SK-N-SH (cell line): ENCODE measurements at regions not wholly inside any gene's neighbourhood (a gene's known extent, or its start where the extent isn't known, plus 50 kb on each side); places are given as distances from the start of the nearest gene placed in this dataset.

Source experiments
- CTCF ChIA-PET: fragments of 300-600, 350-600 bp; formaldehyde crosslinking; extraction: SDS; loops from one replicate; lab custom pipeline; 2021; lab: Yijun Ruan, JAX
- POLR2A ChIA-PET: fragments of 350-600 bp; sonication (Branson Sonifier 250); formaldehyde crosslinking; extraction: SDS; loops from one replicate; lab custom pipeline; 2020; ENCODE audit warnings: antibody characterized with exemption, inconsistent platforms; lab: Yijun Ruan, JAX
- DNase-seq: peaks from one replicate; pipeline ENCODE4 v3.0.0; 2012
- H2AFZ ChIP-seq: fragments of 200-600 bp; sonication (generic); 2 replicates; pipeline ENCODE4 v1.8.1; 2016; ENCODE audit warnings: antibody characterized with exemption, mild to moderate bottlenecking, low read depth
- H3F3A ChIP-seq: fragments of 200-600 bp; sonication (generic); replicated peaks from 2 replicates; pipeline ENCODE3; 2016; ENCODE audit warnings: antibody characterized with exemption, mild to moderate bottlenecking; ENCODE audit not compliant: insufficient read depth
- H3K27ac ChIP-seq, 2 experiments: fragments of 200-500 bp in 1 of 2; fragments of 200-600 bp in 1 of 2; sonication (Bioruptor generic) in 1 of 2; sonication (generic), shearing (Covaris generic) in 1 of 2; 2 replicates each; pipeline versions ENCODE4 v1.5.1 to v1.6.1; 2014 to 2016; ENCODE audit warnings: low read depth in 2 of 2, inconsistent platforms in 1 of 2, low read length in 1 of 2, mild to moderate bottlenecking in 1 of 2, mixed read lengths in 1 of 2
- H3K27me3 ChIP-seq: fragments of 200-600 bp; sonication (generic), shearing (Covaris generic); 2 replicates; pipeline ENCODE4 v1.6.1; 2016; ENCODE audit warnings: mixed run types; ENCODE audit not compliant: insufficient read depth
- H3K36me3 ChIP-seq, 2 experiments: fragments of 200-500 bp in 1 of 2; fragments of 200-600 bp in 1 of 2; sonication (Bioruptor generic) in 1 of 2; sonication (generic) in 1 of 2; replicated peaks in 1 of 2; 2 replicates each; pipeline versions ENCODE3 to v1.5.1; 2014 to 2016; ENCODE audit warnings: low read length in 1 of 2, mild to moderate bottlenecking in 1 of 2; ENCODE audit not compliant: insufficient read depth in 2 of 2, control insufficient read depth in 1 of 2
- H3K4me1 ChIP-seq, 2 experiments: fragments of 200-500 bp in 1 of 2; fragments of 200-600 bp in 1 of 2; sonication (Bioruptor generic) in 1 of 2; sonication (generic), shearing (Covaris generic) in 1 of 2; 2 replicates each; pipeline versions ENCODE4 v1.5.1 to v1.6.1; 2014 to 2016; ENCODE audit warnings: low read depth in 1 of 2, low read length in 1 of 2, mixed run types in 1 of 2; ENCODE audit not compliant: insufficient read depth in 2 of 2, control insufficient read depth in 1 of 2
- H3K4me2 ChIP-seq: fragments of 200-600 bp; sonication (generic), shearing (Covaris generic); 2 replicates; pipeline ENCODE4 v1.6.1; 2017; ENCODE audit warnings: mixed run types
- H3K4me3 ChIP-seq, 2 experiments: fragments of 200-500 bp in 1 of 2; fragments of 200-600 bp in 1 of 2; sonication (Bioruptor generic) in 1 of 2; sonication (generic), shearing (Covaris generic) in 1 of 2; 2 replicates each; pipeline versions ENCODE4 v1.5.1 to v1.8.1; 2014 to 2016; ENCODE audit warnings: low read depth in 2 of 2, inconsistent platforms in 1 of 2, low read length in 1 of 2, mild to moderate bottlenecking in 1 of 2, mixed read lengths in 1 of 2, moderate library complexity in 1 of 2
- H3K79me2 ChIP-seq: fragments of 200-600 bp; sonication (generic); 2 replicates; pipeline ENCODE4 v1.8.1; 2017; ENCODE audit warnings: mild to moderate bottlenecking; ENCODE audit not compliant: insufficient read depth
- H3K9ac ChIP-seq: fragments of 200-600 bp; sonication (generic); 2 replicates; pipeline ENCODE4 v1.6.1; 2017; ENCODE audit warnings: mixed run types
- H3K9me2 ChIP-seq: fragments of 200-600 bp; sonication (generic); 2 replicates; pipeline ENCODE4 v1.6.1; 2017; ENCODE audit warnings: mixed run types
- H3K9me3 ChIP-seq: fragments of 200-600 bp; sonication (generic); 2 replicates; pipeline ENCODE4 v1.6.1; 2017; ENCODE audit warnings: mixed run types, mild to moderate bottlenecking, moderate library complexity
- H4K20me1 ChIP-seq: fragments of 200-600 bp; sonication (generic); 2 replicates; pipeline ENCODE4 v1.6.1; 2017; ENCODE audit warnings: mild to moderate bottlenecking, mixed run types; ENCODE audit not compliant: insufficient read depth
- CHD2 ChIP-seq: fragments of 150-350 bp; IDR thresholded peaks from 2 replicates; pipeline ENCODE4 v1.6.1; 2018; ENCODE audit warnings: low read length; ENCODE audit not compliant: partially characterized antibody
- ELF1 ChIP-seq: IDR thresholded peaks from 2 replicates; pipeline ENCODE4 v1.4.0; 2012
- FOSL2 ChIP-seq: IDR thresholded peaks from 2 replicates; pipeline ENCODE4 v1.4.0; 2012; ENCODE audit warnings: low read depth, mild to moderate bottlenecking, moderate library complexity, borderline replicate concordance
- GABPA ChIP-seq: IDR thresholded peaks from 2 replicates; pipeline ENCODE4 v1.4.0; 2012; ENCODE audit warnings: low read depth, mild to moderate bottlenecking
- GATA2 ChIP-seq: sonication (generic); formaldehyde crosslinking; IDR thresholded peaks from 2 replicates; pipeline ENCODE4 v1.5.0; 2020; ENCODE audit warnings: mild to moderate bottlenecking, missing genetic modification reagents
- JUND ChIP-seq: IDR thresholded peaks from 2 replicates; pipeline ENCODE4 v1.4.0; 2012
- MAX ChIP-seq: IDR thresholded peaks from 2 replicates; pipeline ENCODE4 v1.4.0; 2012; ENCODE audit warnings: low read depth
- MEF2A ChIP-seq: IDR thresholded peaks from 2 replicates; pipeline ENCODE4 v1.4.0; 2012; ENCODE audit warnings: low read depth, borderline replicate concordance
- PBX3 ChIP-seq: IDR thresholded peaks from 2 replicates; pipeline ENCODE4; 2012
- RAD21 ChIP-seq: IDR thresholded peaks from 2 replicates; pipeline ENCODE4 v1.6.1; 2012; ENCODE audit warnings: mild to moderate bottlenecking, low read length
- RFX5 ChIP-seq: IDR thresholded peaks from 2 replicates; pipeline ENCODE4 v1.6.1; 2012; ENCODE audit warnings: mild to moderate bottlenecking, improper control_type of control experiment, low read length
- RXRA ChIP-seq: IDR thresholded peaks from 2 replicates; pipeline ENCODE4 v1.4.0; 2012; ENCODE audit warnings: low read depth, mild to moderate bottlenecking, borderline replicate concordance
- SMC3 ChIP-seq: IDR thresholded peaks from 2 replicates; pipeline ENCODE4 v1.6.1; 2012; ENCODE audit warnings: low read depth, low read length, improper control_type of control experiment
- TAF1 ChIP-seq: IDR thresholded peaks from 2 replicates; pipeline ENCODE4 v1.6.1; 2012; ENCODE audit warnings: low read depth, mild to moderate bottlenecking, low read length, moderate library complexity, borderline replicate concordance
- TEAD4 ChIP-seq: IDR thresholded peaks from 2 replicates; pipeline ENCODE4 v1.4.0; 2012; ENCODE audit warnings: mild to moderate bottlenecking, borderline replicate concordance; ENCODE audit not compliant: insufficient read depth
- YY1 ChIP-seq: IDR thresholded peaks from 2 replicates; pipeline ENCODE4 v1.4.0; 2012; ENCODE audit warnings: low read depth, mild to moderate bottlenecking
- ZBTB33 ChIP-seq: IDR thresholded peaks from 2 replicates; pipeline ENCODE4 v1.4.0; 2012; ENCODE audit warnings: low read depth, borderline replicate concordance
- WGBS: methylation state at CpG from one replicate; pipeline ENCODE4 v1.1.6; 2017; ENCODE audit warnings: low lambda C conversion rate; 5-methylcytosine and 5-hydroxymethylcytosine counted together

- Histone ChIP-seq H3K9me3 (no peaks in the 10 kb centered on the region), H3K27me3 (no peaks in the 10 kb centered on the region), H3K4me3 (no peak overlapping the region), H4K20me1 (no peaks in the 10 kb centered on the region), H3F3A (no peaks in the 10 kb centered on the region), H3K4me2 (no peak overlapping the region), H2AFZ (no peak overlapping the region), H3K9ac (no peak overlapping the region), H3K4me1 (peaks cover 0 to 10% of the 10 kb centered on the region in 2 experiments; a peak in 2 of 4 replicates), H3K79me2 (no peaks in the 10 kb centered on the region), H3K27ac (0 out of 4 replicates have a peak overlapping the region, but pooled peaks of 1 of the 2 experiments have one; percentile 17), H3K36me3 (no peaks in the 10 kb centered on the region), H3K9me2 (no peaks in the 10 kb centered on the region)
- peak; percentile 68 for DNase-seq
- ChIA-PET POLR2A (no interaction called here), CTCF (no interaction called here)
- peak; percentile 67 for TF ChIP-seq GATA2 (CRISPR knock-in tag)
- no peak for TF ChIP-seq FOSL2
- WGBS, result 21% methylated on average over 7 of the region's 8 CpGs
Measured at GRCh38 chr10:130989670-130990232, 321.8 kb downstream of the TCERG1L start.

- Histone ChIP-seq H3K4me2 (no peak overlapping the region), H3K27ac (no peak overlapping the region), H3K27me3 (no peaks in the 10 kb centered on the region), H4K20me1 (no peaks in the 10 kb centered on the region), H3K9ac (no peak overlapping the region), H3F3A (no peaks in the 10 kb centered on the region), H3K9me2 (no peaks in the 10 kb centered on the region), H3K9me3 (no peaks in the 10 kb centered on the region), H3K79me2 (no peaks in the 10 kb centered on the region), H3K4me3 (no peak overlapping the region), H3K36me3 (no peaks in the 10 kb centered on the region), H2AFZ (no peak overlapping the region), H3K4me1 (peaks cover 0 to 10% of the 10 kb centered on the region in 2 experiments; a peak in 2 of 4 replicates)
- 31% methylated on average over 9 of the region's 9 CpGs for WGBS
- POLR2A ChIA-PET, result no interaction called here
- CTCF ChIA-PET, result no interaction called here
- no peak for DNase-seq
- TF ChIP-seq TEAD4 (no peak), YY1 (no peak), GABPA (no peak), ELF1 (no peak), RXRA (no peak), ZBTB33 (no peak), SMC3 (no peak)
Measured at GRCh38 chr10:130990486-130990885, 321.0 kb downstream of the TCERG1L start.

- Histone ChIP-seq H3F3A (no peaks in the 10 kb centered on the region), H3K9me2 (no peaks in the 10 kb centered on the region), H3K79me2 (no peaks in the 10 kb centered on the region), H3K9ac (no peak overlapping the region), H3K4me3 (no peak overlapping the region), H3K27ac (no peak overlapping the region), H3K36me3 (no peaks in the 10 kb centered on the region), H2AFZ (no peak overlapping the region), H3K4me1 (peaks cover 0 to 10% of the 10 kb centered on the region in 2 experiments; a peak in 2 of 4 replicates), H3K4me2 (no peak overlapping the region), H3K27me3 (no peaks in the 10 kb centered on the region), H3K9me3 (no peaks in the 10 kb centered on the region), H4K20me1 (no peaks in the 10 kb centered on the region)
- WGBS, result 34% methylated on average over 10 of the region's 14 CpGs
- no peak for TF ChIP-seq GATA2 (CRISPR knock-in tag)
- no peak for TF ChIP-seq MEF2A
- no peak for TF ChIP-seq RFX5
- TF ChIP-seq RAD21, result no peak
- TF ChIP-seq MAX, result no peak
- no peak for TF ChIP-seq JUND
- TF ChIP-seq PBX3, result no peak
- TF ChIP-seq CHD2, result no peak
- no peak for TF ChIP-seq TAF1
- CTCF ChIA-PET, result no interaction called here
- POLR2A ChIA-PET, result no interaction called here
- no peak for DNase-seq
Measured at GRCh38 chr10:130992802-130993523, 318.6 kb downstream of the TCERG1L start.
